SKM-1 (cell line): ENCODE measurements at regions not wholly inside any gene's neighbourhood (a gene's known extent, or its start where the extent isn't known, plus 50 kb on each side); places are given as distances from the start of the nearest gene placed in this dataset.

ENCODE experiments used
- DNase-seq: peaks from one replicate; lab custom pipeline; 2025; ENCODE audit not compliant: unreplicated experiment; lab: John Stamatoyannopoulos, UW

DNA sequence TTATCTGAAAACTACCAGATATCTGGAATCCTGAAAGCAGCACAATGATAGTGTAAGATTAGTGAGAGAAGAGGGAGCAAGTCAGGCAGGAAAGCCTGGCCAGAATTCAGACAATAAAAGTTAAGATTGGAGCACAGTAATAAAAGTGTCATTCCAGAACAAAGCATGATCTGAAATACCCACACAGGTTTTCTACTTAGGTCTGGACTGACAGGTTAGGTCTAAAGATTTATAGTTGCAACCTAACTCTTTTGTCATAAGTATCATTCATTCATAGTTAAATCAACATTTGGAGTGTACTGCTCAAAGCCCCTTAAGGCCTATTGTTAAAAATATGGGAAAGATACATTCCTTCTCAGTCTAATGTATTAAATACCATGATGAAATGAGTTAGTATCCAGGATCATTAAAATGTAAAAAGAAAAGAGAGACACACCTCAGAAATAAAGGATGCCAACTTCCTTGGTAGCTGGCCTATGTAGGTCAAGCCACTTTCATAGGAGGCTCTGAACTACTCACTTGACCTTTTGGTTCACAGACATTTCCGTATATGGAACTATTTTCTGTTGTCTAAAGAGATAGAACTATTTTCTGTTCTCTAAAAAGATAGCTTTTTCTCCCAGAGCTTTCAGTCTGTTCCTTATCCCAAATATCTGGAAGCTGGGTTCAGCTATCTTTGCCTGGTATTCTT is 105.2 kb downstream of the FAS start:
- DNase-seq, result no peak

DNA sequence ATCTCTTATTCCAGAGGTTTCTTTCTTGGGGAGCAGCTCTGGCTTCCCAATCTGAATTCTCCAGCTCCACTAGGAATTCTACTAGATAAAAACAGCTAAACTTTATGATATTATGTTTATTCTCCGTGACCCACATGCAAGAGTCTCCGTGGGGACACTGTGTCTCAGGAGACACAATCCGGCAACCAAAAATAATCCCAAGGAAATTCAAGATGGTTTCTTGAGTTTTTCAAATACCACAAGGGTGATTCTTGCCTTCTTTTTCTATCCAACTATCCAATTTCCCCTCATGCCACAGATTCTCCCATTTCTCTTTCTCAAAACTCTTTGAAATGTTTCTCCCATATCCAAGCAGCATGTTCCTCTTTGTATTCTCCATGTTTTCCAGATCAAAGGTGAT is 103.1 kb downstream of the FAS start:
- DNase-seq, result no peak

GRCh38 chr10:89092981-89093380 is 102.4 kb downstream of the FAS start:
- DNase-seq, result no peak

DNA sequence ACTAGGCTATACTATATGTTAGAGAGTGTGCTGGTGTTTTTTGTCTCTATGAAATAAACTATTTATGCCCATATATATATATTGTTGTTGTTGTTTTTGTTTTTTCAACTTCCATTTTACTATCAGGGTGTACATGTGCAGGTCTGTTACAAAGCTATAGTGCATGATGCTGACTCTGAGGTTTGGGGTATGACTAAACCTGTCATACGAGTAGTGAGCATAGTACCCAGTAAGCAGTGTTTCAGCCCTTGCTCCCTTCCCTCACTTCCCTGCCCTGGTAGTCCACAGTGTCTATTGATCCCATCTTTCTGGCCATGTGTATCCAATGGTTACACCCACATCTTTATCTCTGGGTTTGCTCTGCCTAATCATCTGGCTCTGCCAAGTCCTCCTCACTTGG is 101.8 kb downstream of the FAS start:
- DNase-seq, result no peak

GRCh38 chr10:89091496-89091895 is 100.9 kb downstream of the FAS start:
- no peak for DNase-seq

- DNase-seq, result no peak
Observed at GRCh38 chr10:89090756-89091445, 100.3 kb downstream of the FAS start.

- DNase-seq, result peak; percentile 12
Observed at GRCh38 chr10:89086801-89087521, 96.4 kb downstream of the FAS start.

DNA sequence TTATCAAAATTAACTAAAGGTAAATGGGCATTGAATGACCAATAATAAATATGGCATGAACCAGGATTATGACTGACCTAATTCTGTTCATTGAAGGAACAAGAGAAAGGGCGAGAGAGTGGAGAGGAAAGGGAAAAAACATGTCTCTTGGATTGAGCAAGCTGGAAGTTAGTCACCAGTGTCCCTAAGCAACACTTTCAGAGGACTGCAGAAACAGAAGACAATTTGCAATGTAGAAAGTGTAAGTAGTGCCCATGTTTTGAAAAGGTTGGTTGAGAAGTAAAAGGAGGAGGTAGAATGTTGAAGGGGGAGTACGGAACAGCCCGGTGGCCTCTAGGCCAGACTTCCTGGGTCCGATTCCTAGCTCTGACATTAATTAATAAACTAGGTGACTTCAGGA is 94.6 kb downstream of the FAS start:
- DNase-seq, result no peak

DNA sequence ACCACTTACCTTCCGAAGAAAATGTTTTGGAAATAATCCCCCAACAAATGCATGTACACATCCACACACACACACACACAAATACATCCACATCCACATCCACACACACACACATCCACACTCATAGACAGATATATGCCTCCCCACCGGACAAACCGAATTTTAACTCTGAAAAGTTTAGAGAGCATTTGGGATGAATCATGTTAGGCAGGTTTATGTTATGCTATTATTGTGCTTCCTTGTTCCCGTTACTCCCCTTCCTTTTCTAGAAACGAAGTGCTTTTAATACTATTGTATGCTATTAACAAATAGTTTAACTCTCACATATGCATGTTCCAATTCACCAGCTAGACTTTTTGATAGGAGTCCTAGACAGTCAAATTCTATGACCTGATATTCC is 91.5 kb downstream of the FAS start:
- no peak for DNase-seq

DNA sequence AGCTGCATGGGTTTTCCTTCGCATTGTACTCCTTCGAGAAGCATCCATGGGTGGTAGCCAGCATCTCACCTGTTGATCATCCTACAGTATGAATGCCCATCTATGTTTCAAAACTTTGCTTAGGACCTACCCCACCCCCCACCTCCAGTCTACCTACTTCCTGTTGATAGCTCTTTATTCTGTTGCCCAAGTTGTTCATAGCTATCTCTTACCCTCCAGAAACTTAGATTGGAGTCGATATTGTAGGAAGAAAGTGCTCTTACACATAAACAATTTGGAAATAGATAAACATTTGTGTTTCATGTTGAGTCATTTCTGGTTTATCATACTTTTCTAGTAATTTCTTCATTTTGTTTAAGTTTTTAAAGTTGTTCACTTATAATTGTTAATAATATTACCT is 90.1 kb downstream of the FAS start:
- no peak for DNase-seq

DNA sequence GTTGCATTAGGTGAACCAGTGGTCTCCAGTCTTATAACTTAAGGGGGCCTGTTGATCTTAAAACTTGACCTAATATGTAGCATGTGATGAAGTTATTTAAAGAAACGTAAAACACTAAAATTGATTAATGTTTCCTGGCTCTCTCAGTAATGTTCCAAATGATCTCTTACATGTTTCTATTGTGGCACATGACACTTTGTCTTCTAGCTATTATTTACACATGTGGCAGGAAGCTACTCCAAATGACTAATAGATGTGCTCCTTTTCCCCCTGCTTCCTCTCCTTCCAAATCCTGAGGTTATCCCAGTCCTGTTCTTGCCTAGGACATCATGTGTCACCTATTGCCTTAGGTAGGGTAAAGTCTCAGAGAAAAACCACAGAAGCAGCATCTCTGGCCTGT is 89.4 kb downstream of the FAS start:
- no peak for DNase-seq

DNA sequence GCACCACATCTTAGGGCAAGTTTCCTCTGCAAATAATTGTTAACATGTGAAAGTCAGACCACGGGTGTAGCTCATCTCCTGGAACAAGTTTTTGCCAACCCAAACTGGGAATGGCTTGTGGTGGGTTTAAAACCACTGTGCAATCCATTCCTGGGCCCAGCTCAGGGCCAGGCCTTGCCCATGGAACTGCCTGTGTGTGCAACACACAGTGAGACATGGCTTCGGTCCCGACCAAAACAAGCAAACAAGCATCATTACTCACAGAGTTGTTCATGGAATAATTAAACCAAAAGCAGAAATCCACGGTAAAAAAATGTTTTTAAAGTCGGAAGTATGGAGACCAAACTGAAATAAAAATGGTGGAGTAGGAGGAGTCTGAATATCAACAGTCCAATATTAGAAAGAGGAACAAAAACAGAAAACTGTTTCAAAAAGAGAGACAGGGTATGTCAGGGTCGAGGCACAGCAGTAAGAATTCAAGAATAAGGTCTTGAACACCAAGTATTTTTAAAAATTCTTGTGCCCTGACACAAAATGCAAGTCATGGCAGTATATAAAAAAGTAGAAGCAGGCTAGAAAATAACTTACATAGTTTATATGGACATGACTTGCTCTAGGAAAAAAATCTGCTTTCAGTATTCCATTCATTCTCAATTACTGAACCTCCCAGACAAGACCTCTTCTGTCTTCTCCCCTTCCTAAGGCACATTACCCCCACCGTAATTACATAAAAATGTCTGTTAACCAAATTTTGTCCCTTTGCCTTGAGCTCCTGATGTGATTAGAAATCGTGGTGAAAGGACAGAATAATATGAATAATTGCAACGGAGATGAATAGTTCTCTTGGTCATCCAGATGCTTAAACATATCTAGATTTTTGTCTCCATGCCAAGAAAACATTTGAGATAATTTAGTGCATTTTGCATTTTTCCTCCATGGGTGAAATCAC is 88.4 kb downstream of the FAS start:
- DNase-seq, result no peak

GRCh38 chr10:89076120-89076519 is 85.5 kb downstream of the FAS start:
- no peak for DNase-seq

DNA sequence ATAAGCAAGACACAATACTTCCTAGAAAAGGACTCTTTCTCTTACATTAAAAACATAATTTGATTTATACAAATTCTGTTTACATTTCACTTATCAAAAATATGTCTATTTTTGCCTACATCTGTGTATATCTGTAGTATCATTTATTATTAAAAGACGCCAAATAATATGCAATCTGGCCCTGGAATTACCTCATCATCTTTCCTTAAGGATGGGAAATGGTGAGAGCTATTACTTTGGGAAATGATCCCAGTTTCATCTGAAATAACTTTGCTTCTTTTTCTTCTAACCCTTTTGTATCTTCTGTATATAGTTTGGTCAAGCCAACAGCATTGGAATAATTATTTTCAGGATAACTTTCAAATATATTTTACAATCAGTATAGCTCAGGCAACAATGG is 85.0 kb downstream of the FAS start:
- no peak for DNase-seq

DNA sequence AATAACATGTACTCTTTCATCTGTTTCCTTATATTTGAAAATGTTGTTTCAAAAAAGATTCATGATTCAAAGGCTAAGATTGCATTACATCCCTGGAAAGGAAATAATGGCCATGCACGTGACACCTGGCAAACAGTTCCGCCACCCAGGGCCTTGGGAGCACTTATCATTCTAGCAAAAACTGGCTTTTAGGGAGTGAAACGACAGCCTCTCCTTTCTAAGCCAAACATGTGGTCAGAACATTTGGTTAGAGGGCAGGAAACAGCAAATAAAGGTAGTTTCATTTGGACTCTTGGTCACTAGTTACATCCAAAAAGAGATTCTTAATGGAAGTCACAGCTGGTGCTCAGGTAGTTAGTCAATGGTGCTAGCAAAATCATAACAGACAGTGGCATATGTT is 83.5 kb downstream of the FAS start:
- no peak for DNase-seq

GRCh38 chr10:89073719-89074118 is 83.1 kb downstream of the FAS start:
- DNase-seq, result no peak

DNA sequence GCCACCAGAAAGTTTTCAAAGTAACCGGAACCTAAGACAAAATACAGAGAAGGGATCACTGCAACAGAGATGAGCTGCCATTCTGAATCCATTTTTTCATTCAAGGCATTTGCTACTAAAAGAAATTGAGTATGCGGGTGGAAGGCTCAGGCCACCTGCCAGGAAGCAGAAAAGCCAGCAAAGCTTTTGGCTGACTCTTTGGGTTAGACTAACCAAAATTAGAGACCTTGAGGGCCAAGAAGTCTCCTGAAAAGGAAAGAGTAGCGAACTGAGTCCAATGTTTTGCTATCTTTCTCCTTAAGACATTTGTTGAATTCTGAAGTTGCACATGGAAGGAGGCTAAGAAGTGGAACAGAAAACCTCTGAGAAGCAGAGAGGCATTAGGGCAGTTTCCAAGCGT is 79.0 kb downstream of the FAS start:
- DNase-seq, result no peak
